DND-41 (cell line): ENCODE measurements at regions not wholly inside any gene's neighbourhood (a gene's known extent, or its start where the extent isn't known, plus 50 kb on each side); places are given as distances from the start of the nearest gene placed in this dataset.

Experiments used
- ATAC-seq: fragments of 200-7000 bp; cut with Tn5 transposase; 3 replicates; pipeline ENCODE4 v1.9.1; 2021; ENCODE audit warnings: low read depth; ENCODE audit not compliant: insufficient read depth
- DNase-seq: peaks from one replicate; pipeline ENCODE4 v3.0.0-alpha.2; 2020
- H2AFZ ChIP-seq: 2 replicates; pipeline ENCODE4 v1.6.0; 2012; ENCODE audit warnings: low read depth, low read length
- H3K27ac ChIP-seq: 2 replicates; pipeline ENCODE4 v1.5.1; 2012; ENCODE audit warnings: low read length, inconsistent platforms
- H3K27me3 ChIP-seq: fragments of 200-600 bp; sonication (generic); 2 replicates; pipeline ENCODE4 v1.6.0; 2012; ENCODE audit warnings: low read length, mild to moderate bottlenecking, inconsistent platforms; ENCODE audit not compliant: insufficient read depth, poor library complexity
- H3K36me3 ChIP-seq: 2 replicates; pipeline ENCODE4 v1.5.1; 2012; ENCODE audit warnings: low read length, inconsistent platforms; ENCODE audit not compliant: insufficient read depth
- H3K4me1 ChIP-seq: 2 replicates; pipeline ENCODE4 v1.5.1; 2012; ENCODE audit warnings: mild to moderate bottlenecking, low read length; ENCODE audit not compliant: insufficient read depth
- H3K4me2 ChIP-seq: 2 replicates; pipeline ENCODE4 v1.6.0; 2012; ENCODE audit warnings: mild to moderate bottlenecking, moderate library complexity, low read length, inconsistent platforms; ENCODE audit not compliant: insufficient read depth
- H3K4me3 ChIP-seq, 2 experiments: fragments of 200-600 bp in 1 of 2; shearing (Covaris generic) in 1 of 2; 2 replicates each; pipeline ENCODE4 v1.5.1; 2012 to 2016; ENCODE audit warnings: inconsistent platforms in 2 of 2, low read length in 2 of 2, mild to moderate bottlenecking in 2 of 2, low read depth in 1 of 2, moderate library complexity in 1 of 2
- H3K79me2 ChIP-seq: 2 replicates; pipeline ENCODE4 v1.6.0; 2012; ENCODE audit warnings: low read length, inconsistent platforms; ENCODE audit not compliant: insufficient read depth
- H3K9ac ChIP-seq: 2 replicates; pipeline ENCODE4 v1.6.0; 2012; ENCODE audit warnings: low read depth, mild to moderate bottlenecking, inconsistent platforms, low read length, moderate library complexity
- H3K9me3 ChIP-seq: 2 replicates; pipeline ENCODE4 v1.5.1; 2012; ENCODE audit warnings: low read length, moderate library complexity, mild to moderate bottlenecking, inconsistent platforms; ENCODE audit not compliant: insufficient read depth, severe bottlenecking
- H4K20me1 ChIP-seq: 2 replicates; pipeline ENCODE4 v1.6.0; 2012; ENCODE audit warnings: low read length; ENCODE audit not compliant: insufficient read depth
- CTCF ChIP-seq: IDR thresholded peaks from 2 replicates; pipeline ENCODE4 v1.5.1; 2012; ENCODE audit warnings: borderline replicate concordance, low read length, moderate library complexity, mild to moderate bottlenecking; ENCODE audit not compliant: poor library complexity, severe bottlenecking; ENCODE audit errors: extremely low read depth
- EZH2 ChIP-seq: IDR thresholded peaks from 3 replicates; pipeline ENCODE4 v1.6.1; 2012; ENCODE audit warnings: borderline replicate concordance, low read depth, mild to moderate bottlenecking, moderate library complexity, low read length, inconsistent platforms; ENCODE audit not compliant: severe bottlenecking

- H3K36me3 ChIP-seq = no peaks in the 10 kb centered on the region
- no peak overlapping the region for H3K4me2 ChIP-seq
- no peak overlapping the region for H3K27ac ChIP-seq
- no peaks in the 10 kb centered on the region for H3K27me3 ChIP-seq
- H2AFZ ChIP-seq = no peak overlapping the region
- H3K9ac ChIP-seq = no peak overlapping the region
- H3K79me2 ChIP-seq = no peaks in the 10 kb centered on the region
- no peaks in the 10 kb centered on the region for H3K4me1 ChIP-seq
- H3K9me3 ChIP-seq = peaks cover 5% of the 10 kb centered on the region
- H4K20me1 ChIP-seq = no peaks in the 10 kb centered on the region
- no peak overlapping the region for H3K4me3 ChIP-seq
- no peak for DNase-seq
- no peak for ATAC-seq
- no peak for TF ChIP-seq CTCF
- no peak for TF ChIP-seq EZH2
Measured at GRCh38 chr5:66450988-66451387, 145.2 kb upstream of the MAST4 start.

- Histone ChIP-seq H3K9ac (no peak overlapping the region), H3K27me3 (no peaks in the 10 kb centered on the region), H3K4me1 (peaks cover 5% of the 10 kb centered on the region), H4K20me1 (no peaks in the 10 kb centered on the region), H3K27ac (no peak overlapping the region), H3K9me3 (peaks cover 5% of the 10 kb centered on the region), H3K4me3 (no peak overlapping the region), H3K79me2 (no peaks in the 10 kb centered on the region), H3K4me2 (no peak overlapping the region), H3K36me3 (no peaks in the 10 kb centered on the region), H2AFZ (no peak overlapping the region)
- no peak for DNase-seq
- no peak for ATAC-seq
- TF ChIP-seq EZH2 (no peak), CTCF (no peak)
Measured at GRCh38 chr5:66452109-66452508, 144.1 kb upstream of the MAST4 start.

- DNase-seq = no peak
- no peak overlapping the region for H3K27ac ChIP-seq
- no peak overlapping the region for H3K9ac ChIP-seq
- H3K4me1 ChIP-seq = peaks cover 6% of the 10 kb centered on the region
- no peaks in the 10 kb centered on the region for H4K20me1 ChIP-seq
- H3K79me2 ChIP-seq = no peaks in the 10 kb centered on the region
- H3K9me3 ChIP-seq = peaks cover 5% of the 10 kb centered on the region
- no peaks in the 10 kb centered on the region for H3K27me3 ChIP-seq
- ATAC-seq = no peak
- no peak overlapping the region for H3K4me3 ChIP-seq
- peak overlapping the region; percentile 0; the same call in 1 of the 2 replicates for H2AFZ ChIP-seq
- no peak overlapping the region for H3K4me2 ChIP-seq
- TF ChIP-seq CTCF = no peak
- no peak for TF ChIP-seq EZH2
- no peaks in the 10 kb centered on the region for H3K36me3 ChIP-seq
Measured at GRCh38 chr5:66454186-66455078, 141.8 kb upstream of the MAST4 start.
